ENCODE measurements at regions not wholly inside any gene's neighbourhood (a gene's known extent, or its start where the extent isn't known, plus 50 kb on each side); places are given as distances from the start of the nearest gene placed in this dataset.

- TF ChIP-seq, protein P1, sequence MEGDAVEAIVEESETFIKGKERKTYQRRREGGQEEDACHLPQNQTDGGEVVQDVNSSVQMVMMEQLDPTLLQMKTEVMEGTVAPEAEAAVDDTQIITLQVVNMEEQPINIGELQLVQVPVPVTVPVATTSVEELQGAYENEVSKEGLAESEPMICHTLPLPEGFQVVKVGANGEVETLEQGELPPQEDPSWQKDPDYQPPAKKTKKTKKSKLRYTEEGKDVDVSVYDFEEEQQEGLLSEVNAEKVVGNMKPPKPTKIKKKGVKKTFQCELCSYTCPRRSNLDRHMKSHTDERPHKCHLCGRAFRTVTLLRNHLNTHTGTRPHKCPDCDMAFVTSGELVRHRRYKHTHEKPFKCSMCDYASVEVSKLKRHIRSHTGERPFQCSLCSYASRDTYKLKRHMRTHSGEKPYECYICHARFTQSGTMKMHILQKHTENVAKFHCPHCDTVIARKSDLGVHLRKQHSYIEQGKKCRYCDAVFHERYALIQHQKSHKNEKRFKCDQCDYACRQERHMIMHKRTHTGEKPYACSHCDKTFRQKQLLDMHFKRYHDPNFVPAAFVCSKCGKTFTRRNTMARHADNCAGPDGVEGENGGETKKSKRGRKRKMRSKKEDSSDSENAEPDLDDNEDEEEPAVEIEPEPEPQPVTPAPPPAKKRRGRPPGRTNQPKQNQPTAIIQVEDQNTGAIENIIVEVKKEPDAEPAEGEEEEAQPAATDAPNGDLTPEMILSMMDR (IDR thresholded peaks at IDR 0.05; ENCODE audit: borderline replicate concordance, extremely low read depth, low read length, poor library complexity, severe bottlenecking) = no peak
- TF ChIP-seq EZH2 (IDR thresholded peaks at IDR 0.05; ENCODE audit: borderline replicate concordance, low read depth, low read length, severe bottlenecking) = no peak
Measured at GRCh38 chr14:28361486-28361885, 405.1 kb upstream of the FOXG1 start.
